GM12892 (cell line): ENCODE measurements at regions not wholly inside any gene's neighbourhood (a gene's known extent, or its start where the extent isn't known, plus 50 kb on each side); places are given as distances from the start of the nearest gene placed in this dataset.

Source experiments
- DNase-seq: peaks from one replicate; pipeline ENCODE4 v3.0.0; 2011; ENCODE audit not compliant: insufficient read length
- FAIRE-seq: peaks from 2 replicates; lab custom pipeline; 2011; peaks lifted over from hg19 to GRCh38; lab: Jason Lieb, UNC
- POLR2A ChIP-seq: IDR thresholded peaks from 2 replicates; pipeline ENCODE4 v1.6.1; 2011; ENCODE audit warnings: low read depth, low read length, control low read depth
- POLR2AphosphoS5 ChIP-seq: IDR thresholded peaks from 2 replicates; pipeline ENCODE4 v1.6.1; 2011; ENCODE audit warnings: low read depth, low read length, control low read depth
- TAF1 ChIP-seq: IDR thresholded peaks from 2 replicates; pipeline ENCODE4 v1.6.1; 2011; ENCODE audit warnings: low read depth, mild to moderate bottlenecking, control low read depth, low read length, borderline replicate concordance

DNA sequence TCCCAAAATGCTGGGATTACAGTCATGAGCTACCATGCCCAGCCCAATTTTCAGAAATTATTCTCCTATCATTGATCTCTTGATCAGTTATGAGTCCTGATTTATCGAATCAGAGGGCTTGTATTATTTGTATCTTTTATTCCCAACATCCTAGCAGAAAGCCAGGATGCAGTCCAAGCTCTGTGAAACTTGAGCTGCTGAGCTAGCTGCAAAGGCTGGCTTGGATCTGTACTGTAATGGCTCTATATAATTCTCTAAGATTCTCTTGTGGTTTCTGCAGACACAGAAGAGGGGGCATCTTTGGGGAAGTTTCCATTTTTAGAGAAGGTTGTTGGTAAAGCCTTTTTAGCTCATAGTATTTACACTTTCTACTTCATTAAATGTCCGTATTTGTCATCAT, 227.1 kb downstream of the MAP2K4 start:
- TF ChIP-seq TAF1 (no peak), POLR2AphosphoS5 (no peak), POLR2A (no peak)
- FAIRE-seq = no peak
- no peak for DNase-seq

- FAIRE-seq (no peak), DNase-seq (no peak)
- TF ChIP-seq TAF1 (no peak), POLR2A (no peak), POLR2AphosphoS5 (no peak)
Observed at GRCh38 chr17:12250973-12251372, 230.3 kb downstream of the MAP2K4 start.

DNA sequence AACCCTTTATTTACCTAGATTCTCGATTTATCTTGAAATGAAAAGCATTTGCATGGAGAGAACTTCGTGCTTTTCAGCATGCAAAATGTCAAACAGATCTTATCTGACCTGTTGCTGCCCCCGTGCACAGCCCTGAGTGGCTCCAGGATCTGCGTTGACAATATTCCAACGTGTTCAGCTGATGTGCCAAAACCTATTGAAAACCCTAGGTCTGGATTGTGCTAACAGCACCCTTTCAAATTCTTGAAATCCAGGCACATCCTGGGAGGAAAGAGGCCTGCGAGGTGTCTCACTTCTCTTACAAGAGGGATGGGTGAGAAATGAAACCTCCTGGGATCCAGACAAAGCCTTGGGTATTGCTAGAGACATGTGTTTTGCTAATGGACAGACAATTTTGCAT, 231.8 kb downstream of the MAP2K4 start:
- TF ChIP-seq POLR2A = no peak
- TF ChIP-seq TAF1 = no peak
- TF ChIP-seq POLR2AphosphoS5 = no peak
- FAIRE-seq (no peak), DNase-seq (no peak)

GRCh38 chr17:12254460-12254859, 233.8 kb downstream of the MAP2K4 start:
- TF ChIP-seq TAF1 (no peak), POLR2AphosphoS5 (no peak), POLR2A (no peak)
- FAIRE-seq = no peak

GRCh38 chr17:12256380-12256995, 235.8 kb downstream of the MAP2K4 start:
- TF ChIP-seq POLR2A = no peak
- TF ChIP-seq POLR2AphosphoS5 = no peak
- TF ChIP-seq TAF1 = no peak
- DNase-seq = no peak
- FAIRE-seq = peak; percentile 85

More at GRCh38 chr17:12254460-12254859, 233.8 kb downstream of the MAP2K4 start:
- DNase-seq = no peak

DNA sequence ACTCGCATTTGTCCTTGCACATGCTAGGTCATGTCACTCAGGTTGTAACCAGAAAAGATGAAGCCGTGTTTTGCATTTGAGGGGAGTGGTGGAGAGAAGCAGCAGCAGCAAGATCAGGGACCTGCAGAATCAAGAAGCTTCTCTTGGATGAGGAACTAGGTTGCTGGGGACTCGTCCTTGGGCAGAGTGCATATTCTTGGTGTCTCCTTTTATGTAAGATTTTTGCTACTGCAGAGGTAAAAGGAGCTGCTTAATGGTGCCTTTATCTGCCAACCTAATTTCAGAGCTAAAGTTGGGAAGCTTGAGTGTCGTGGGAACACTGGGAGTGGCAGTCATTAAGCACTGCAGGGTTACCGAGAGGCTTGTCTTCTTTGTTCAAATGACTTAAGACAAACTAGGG, 236.5 kb downstream of the MAP2K4 start:
- no peak for TF ChIP-seq POLR2AphosphoS5
- TF ChIP-seq POLR2A = no peak
- no peak for TF ChIP-seq TAF1
- FAIRE-seq (no peak), DNase-seq (no peak)

- no peak for FAIRE-seq
- DNase-seq = no peak
- TF ChIP-seq POLR2A (no peak), TAF1 (no peak), POLR2AphosphoS5 (no peak)
Observed at GRCh38 chr17:12261354-12261753, 240.7 kb downstream of the MAP2K4 start.

DNA sequence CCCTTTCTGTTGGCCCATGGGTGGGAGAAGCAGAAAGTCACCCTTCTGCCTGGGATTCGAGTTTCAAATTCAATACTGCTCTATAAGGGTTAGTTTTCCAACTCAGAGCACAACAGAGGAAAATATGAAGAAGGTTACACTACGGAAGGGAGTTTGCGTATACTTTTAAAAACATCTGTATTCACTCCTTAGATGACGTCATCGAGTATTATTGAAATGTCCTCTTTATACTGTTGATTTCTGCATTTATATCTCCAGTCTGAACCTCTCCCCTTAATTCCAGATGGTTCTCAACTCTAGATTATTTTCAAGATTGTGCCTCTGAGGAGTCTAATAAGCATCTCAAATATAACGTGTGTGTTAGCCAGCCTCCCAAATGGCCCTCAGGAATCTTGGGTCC, 249.1 kb downstream of the MAP2K4 start:
- TF ChIP-seq POLR2AphosphoS5 (no peak), POLR2A (no peak), TAF1 (no peak)
- no peak for FAIRE-seq

GRCh38 chr17:12277827-12278226, 257.1 kb downstream of the MAP2K4 start:
- DNase-seq (no peak), FAIRE-seq (no peak)

More for the DNA sequence above, 249.1 kb downstream of the MAP2K4 start:
- no peak for DNase-seq

GRCh38 chr17:12282056-12282455, 261.4 kb downstream of the MAP2K4 start:
- DNase-seq (no peak), FAIRE-seq (no peak)
- TF ChIP-seq TAF1 (no peak), POLR2AphosphoS5 (no peak), POLR2A (no peak)

More at GRCh38 chr17:12277827-12278226, 257.1 kb downstream of the MAP2K4 start:
- no peak for TF ChIP-seq POLR2A
- TF ChIP-seq TAF1 = no peak
- TF ChIP-seq POLR2AphosphoS5 = no peak

DNA sequence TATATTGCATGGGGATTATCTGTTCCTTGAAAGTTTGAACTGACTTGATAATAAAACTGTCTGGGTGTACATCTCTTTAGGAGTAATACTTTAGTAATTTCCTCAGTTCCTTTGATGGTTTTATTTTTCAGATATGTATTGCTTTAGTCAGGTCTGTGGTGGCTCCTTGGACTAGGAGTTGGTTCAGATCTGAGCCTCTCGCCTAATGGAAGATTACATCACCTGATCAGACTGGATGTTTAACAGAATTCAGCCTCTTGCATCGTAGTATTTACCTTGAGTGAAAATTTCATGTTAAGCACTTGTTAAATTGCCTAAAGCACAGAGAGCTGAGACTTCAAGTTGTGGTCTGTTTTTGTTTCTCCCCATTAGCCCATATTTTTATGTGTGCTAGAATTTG, 267.3 kb downstream of the MAP2K4 start:
- FAIRE-seq = no peak
- no peak for DNase-seq
- no peak for TF ChIP-seq POLR2AphosphoS5
- no peak for TF ChIP-seq TAF1
- TF ChIP-seq POLR2A = no peak

GRCh38 chr17:12290207-12290606, 269.5 kb downstream of the MAP2K4 start:
- DNase-seq (no peak), FAIRE-seq (no peak)
- no peak for TF ChIP-seq POLR2AphosphoS5
- TF ChIP-seq POLR2A = no peak
- no peak for TF ChIP-seq TAF1

- FAIRE-seq = no peak
- TF ChIP-seq TAF1 = no peak
- DNase-seq = no peak
Observed at GRCh38 chr17:12296209-12296625, 275.5 kb downstream of the MAP2K4 start.
